Skeletal muscle satellite cell (primary cell): ENCODE measurements at regions not wholly inside any gene's neighbourhood (a gene's known extent, or its start where the extent isn't known, plus 50 kb on each side); places are given as distances from the start of the nearest gene placed in this dataset.

ENCODE experiments used
- H3K27me3 ChIP-seq: 2 replicates; pipeline ENCODE4 v1.7.0; 2013; ENCODE audit warnings: low read length; ENCODE audit not compliant: control insufficient read depth, insufficient read depth
- H3K36me3 ChIP-seq: 2 replicates; pipeline ENCODE4 v1.7.0; 2013; ENCODE audit warnings: mild to moderate bottlenecking, control low read depth, low read length; ENCODE audit not compliant: insufficient read depth
- H3K4me1 ChIP-seq: 2 replicates; pipeline ENCODE4 v1.7.0; 2013; ENCODE audit warnings: low read length; ENCODE audit not compliant: control insufficient read depth, insufficient read depth
- H3K4me2 ChIP-seq: 2 replicates; pipeline ENCODE4 v1.7.0; 2013; ENCODE audit warnings: mild to moderate bottlenecking, low read length
- H3K4me3 ChIP-seq: 2 replicates; pipeline ENCODE4 v1.7.0; 2013; ENCODE audit warnings: low read length
- H3K9ac ChIP-seq: 2 replicates; pipeline ENCODE4 v1.7.0; 2013; ENCODE audit warnings: mild to moderate bottlenecking, low read depth, low read length, moderate library complexity
- H3K9me3 ChIP-seq: replicated peaks from 2 replicates; pipeline ENCODE4 v1.7.0; 2013; ENCODE audit warnings: mild to moderate bottlenecking, control low read depth, low read length

- Histone ChIP-seq H3K4me1 (no peaks in the 10 kb centered on the region), H3K36me3 (no peaks in the 10 kb centered on the region), H3K4me3 (no peak overlapping the region), H3K4me2 (no peak overlapping the region), H3K27me3 (no peaks in the 10 kb centered on the region), H3K9ac (no peak overlapping the region), H3K9me3 (no peaks in the 10 kb centered on the region)
Measured at GRCh38 chr3:99520513-99520912, 117.9 kb upstream of the COL8A1 start.

DNA sequence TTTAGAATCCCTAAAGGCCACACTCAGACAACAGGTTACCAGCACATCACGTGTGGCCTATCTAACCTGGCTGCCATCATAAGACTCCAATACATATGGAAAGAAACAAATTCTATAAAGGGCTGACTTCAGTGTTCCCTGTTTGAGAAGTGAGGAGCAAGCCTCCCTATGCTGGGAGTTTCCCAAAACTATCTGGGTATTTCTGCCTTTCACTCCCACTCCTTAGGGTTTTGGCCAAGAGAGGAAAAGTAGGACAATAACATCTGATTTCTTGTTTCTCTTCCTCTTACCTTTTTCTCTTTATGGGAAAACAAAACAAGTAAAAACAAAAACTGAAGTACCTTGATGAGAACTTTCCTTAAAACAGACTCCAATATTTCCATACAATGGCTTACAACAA is 121.5 kb upstream of the COL8A1 start:
- Histone ChIP-seq H3K9me3 (no peaks in the 10 kb centered on the region), H3K9ac (no peak overlapping the region), H3K4me3 (no peak overlapping the region), H3K36me3 (no peaks in the 10 kb centered on the region), H3K4me2 (no peak overlapping the region), H3K4me1 (no peaks in the 10 kb centered on the region), H3K27me3 (no peaks in the 10 kb centered on the region)

DNA sequence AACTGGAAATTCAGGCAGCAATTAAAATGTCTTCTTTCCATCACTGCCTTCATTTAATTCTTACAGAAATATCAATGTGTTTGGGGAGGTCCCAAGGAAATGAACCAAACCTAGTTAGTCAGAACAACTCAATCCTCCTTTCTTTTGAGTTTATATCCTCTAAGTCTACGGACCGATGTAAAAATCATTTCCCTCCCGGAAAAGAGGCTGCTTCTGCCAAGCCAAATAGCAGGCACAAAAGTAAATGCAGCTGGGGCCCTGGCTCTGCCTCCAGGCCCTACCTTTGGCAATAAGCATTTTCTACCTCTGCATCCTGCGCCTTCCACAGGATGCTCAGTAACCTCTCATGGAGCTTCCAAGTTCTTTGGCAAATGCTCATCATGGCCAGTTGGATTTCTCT is 122.5 kb upstream of the COL8A1 start:
- H3K4me3 ChIP-seq = no peak overlapping the region
- H3K9me3 ChIP-seq = no peaks in the 10 kb centered on the region
- H3K9ac ChIP-seq = no peak overlapping the region
- no peaks in the 10 kb centered on the region for H3K4me1 ChIP-seq
- H3K36me3 ChIP-seq = no peaks in the 10 kb centered on the region
- H3K4me2 ChIP-seq = no peak overlapping the region
- no peaks in the 10 kb centered on the region for H3K27me3 ChIP-seq

- Histone ChIP-seq H3K4me3 (no peak overlapping the region), H3K4me1 (peaks cover 36% of the 10 kb centered on the region), H3K9ac (peak overlapping the region; percentile 7), H3K9me3 (no peaks in the 10 kb centered on the region), H3K4me2 (no peak overlapping the region), H3K36me3 (no peaks in the 10 kb centered on the region), H3K27me3 (no peaks in the 10 kb centered on the region)
Measured at GRCh38 chr3:99509224-99509623, 129.2 kb upstream of the COL8A1 start.

DNA sequence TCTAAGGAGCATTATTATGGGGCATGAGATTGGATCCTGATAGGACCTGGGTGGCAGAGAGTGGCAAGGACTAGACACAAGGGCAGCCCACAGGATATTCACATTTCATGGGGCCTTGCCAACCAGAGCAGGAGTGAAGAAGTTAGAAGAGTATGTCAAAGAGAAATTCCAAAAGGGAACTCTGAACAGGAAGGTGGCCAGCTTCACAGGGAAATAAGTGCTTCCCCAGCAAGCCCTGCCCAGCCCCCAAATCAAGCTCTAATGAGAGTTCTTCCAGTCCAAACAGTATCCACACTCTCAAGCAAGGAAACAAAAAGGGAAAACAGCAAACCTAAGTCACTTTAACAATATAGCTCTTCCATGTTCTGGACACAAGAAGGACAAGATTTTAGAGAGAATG is 130.2 kb upstream of the COL8A1 start:
- Histone ChIP-seq H3K9me3 (no peaks in the 10 kb centered on the region), H3K4me1 (peaks cover 46% of the 10 kb centered on the region), H3K36me3 (no peaks in the 10 kb centered on the region), H3K27me3 (no peaks in the 10 kb centered on the region), H3K4me3 (no peak overlapping the region), H3K4me2 (no peak overlapping the region), H3K9ac (no peak overlapping the region)

DNA sequence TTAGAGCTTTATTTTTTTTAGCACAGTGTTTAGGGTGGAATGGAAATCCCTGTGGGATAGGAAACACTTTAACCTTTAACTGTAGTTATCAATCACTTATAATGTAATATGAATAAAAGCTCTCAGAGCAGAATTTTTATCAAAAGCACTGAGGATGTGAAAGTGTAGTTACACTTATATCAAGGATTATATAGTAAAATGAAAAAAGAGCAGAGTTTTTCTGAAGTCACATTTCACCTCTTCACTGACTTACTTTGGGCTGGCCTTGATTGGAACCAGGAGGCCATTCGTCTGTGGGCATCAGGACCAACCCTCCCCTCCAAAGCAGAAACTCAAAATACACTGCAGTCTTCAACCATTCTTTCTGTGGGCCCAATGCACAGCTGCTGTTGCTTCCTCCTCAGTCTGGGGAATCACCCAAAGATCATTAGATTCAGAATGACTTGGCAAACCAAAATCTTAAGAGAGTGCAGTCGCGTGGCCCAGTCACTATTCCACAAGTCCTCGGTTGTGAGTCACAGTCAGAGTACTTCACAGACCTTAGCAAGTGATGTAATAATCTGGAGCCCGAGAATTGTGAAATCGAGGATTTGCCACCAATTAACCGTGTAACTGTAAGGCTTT is 132.6 kb upstream of the COL8A1 start:
- Histone ChIP-seq H3K9me3 (no peaks in the 10 kb centered on the region), H3K4me2 (peak overlapping the region; percentile 13), H3K9ac (peak overlapping the region; percentile 62), H3K4me1 (peaks cover 54% of the 10 kb centered on the region), H3K27me3 (no peaks in the 10 kb centered on the region), H3K4me3 (no peak overlapping the region), H3K36me3 (no peaks in the 10 kb centered on the region)

DNA sequence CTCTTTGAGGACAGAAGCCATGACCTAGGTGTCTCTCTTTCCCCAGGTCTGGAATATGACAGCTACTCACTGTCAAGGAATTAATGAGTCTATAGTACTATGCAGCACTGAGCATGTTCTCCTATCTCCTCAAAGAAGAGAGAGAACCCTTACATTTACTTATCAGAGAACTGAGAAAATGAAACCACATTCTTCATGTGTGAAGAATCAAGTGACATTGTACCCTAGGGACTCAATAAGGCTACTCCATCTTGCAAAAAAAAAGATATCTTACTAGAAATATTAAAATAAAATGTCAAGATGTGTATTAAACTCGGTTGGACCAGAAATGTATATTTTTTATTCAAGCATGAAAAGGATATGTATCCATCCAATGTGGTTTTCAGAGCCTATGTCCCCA is 133.2 kb upstream of the COL8A1 start:
- Histone ChIP-seq H3K9me3 (no peaks in the 10 kb centered on the region), H3K9ac (peak overlapping the region; percentile 62), H3K4me1 (peaks cover 57% of the 10 kb centered on the region), H3K4me2 (no peak overlapping the region), H3K36me3 (no peaks in the 10 kb centered on the region), H3K4me3 (no peak overlapping the region), H3K27me3 (no peaks in the 10 kb centered on the region)

DNA sequence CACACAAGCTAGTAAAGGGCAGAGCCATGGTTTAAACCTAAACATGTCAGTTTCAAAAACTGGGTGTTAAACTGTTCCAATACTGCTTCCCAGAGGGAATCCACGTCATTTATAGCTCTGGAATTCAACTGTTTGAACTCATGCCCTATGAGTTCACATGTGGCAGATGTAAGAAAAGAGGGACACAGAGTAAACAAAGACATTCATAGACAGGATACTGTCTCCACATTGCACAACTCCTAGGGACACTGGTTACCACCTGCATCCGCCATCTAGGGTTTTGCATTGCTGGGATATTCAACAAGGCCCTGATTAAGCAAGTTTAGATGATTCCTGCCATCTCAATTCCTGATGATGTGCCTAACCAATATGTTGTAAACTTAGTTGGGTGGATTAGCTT is 134.1 kb upstream of the COL8A1 start:
- no peak overlapping the region for H3K4me2 ChIP-seq
- no peaks in the 10 kb centered on the region for H3K27me3 ChIP-seq
- H3K4me3 ChIP-seq = no peak overlapping the region
- H3K4me1 ChIP-seq = peaks cover 60% of the 10 kb centered on the region
- H3K9ac ChIP-seq = no peak overlapping the region
- H3K36me3 ChIP-seq = no peaks in the 10 kb centered on the region
- no peaks in the 10 kb centered on the region for H3K9me3 ChIP-seq

- Histone ChIP-seq H3K4me1 (peaks cover 59% of the 10 kb centered on the region), H3K27me3 (no peaks in the 10 kb centered on the region), H3K9me3 (no peaks in the 10 kb centered on the region), H3K4me3 (no peak overlapping the region), H3K4me2 (no peak overlapping the region), H3K36me3 (no peaks in the 10 kb centered on the region), H3K9ac (peak overlapping the region; percentile 31)
Measured at GRCh38 chr3:99503350-99503749, 135.0 kb upstream of the COL8A1 start.

DNA sequence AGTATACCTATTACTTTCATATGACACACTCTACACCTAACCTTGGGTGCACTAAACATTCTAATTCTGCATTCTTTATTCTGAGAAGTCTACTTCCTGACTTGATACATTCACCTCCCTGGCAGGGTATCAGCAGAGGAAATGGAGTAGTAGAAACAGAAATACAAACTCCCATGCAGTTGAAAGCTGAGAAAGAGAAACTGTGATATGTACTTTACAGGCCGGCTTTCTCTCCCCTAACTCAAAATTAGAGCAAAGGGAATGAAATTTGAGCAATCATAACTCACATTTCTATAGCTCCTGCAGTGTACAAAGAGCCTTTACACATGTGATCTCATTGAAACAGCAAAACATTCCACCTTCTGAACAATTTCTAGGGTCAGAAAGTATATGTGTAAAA is 135.5 kb upstream of the COL8A1 start:
- Histone ChIP-seq H3K4me2 (no peak overlapping the region), H3K4me1 (peaks cover 57% of the 10 kb centered on the region), H3K9ac (peak overlapping the region; percentile 31)

DNA sequence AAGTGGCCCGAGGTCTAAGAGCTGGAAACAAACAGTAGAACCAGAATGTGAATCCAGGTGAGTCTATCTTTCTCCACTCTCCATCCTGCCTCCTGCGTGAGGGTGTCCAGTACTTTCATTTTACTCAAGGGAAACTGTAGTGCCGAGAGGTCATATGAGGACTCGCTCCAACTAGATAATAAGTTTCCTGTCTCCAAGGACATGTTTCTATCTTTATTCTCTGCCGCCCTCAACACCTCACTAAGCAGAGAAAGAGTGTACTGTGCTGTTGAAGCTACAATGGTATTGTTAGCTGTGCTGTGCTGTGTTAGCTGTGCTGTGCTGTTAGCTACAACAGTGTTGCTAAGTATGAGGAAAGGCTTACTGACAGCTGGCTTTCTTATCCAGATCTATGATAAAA is 137.9 kb upstream of the COL8A1 start:
- Histone ChIP-seq H3K4me2 (no peak overlapping the region), H3K4me1 (peaks cover 53% of the 10 kb centered on the region), H3K9ac (no peak overlapping the region), H3K9me3 (no peaks in the 10 kb centered on the region), H3K4me3 (no peak overlapping the region), H3K36me3 (no peaks in the 10 kb centered on the region), H3K27me3 (no peaks in the 10 kb centered on the region)

More for the DNA sequence above, 135.5 kb upstream of the COL8A1 start:
- H3K36me3 ChIP-seq = no peaks in the 10 kb centered on the region
- no peak overlapping the region for H3K4me3 ChIP-seq
- no peaks in the 10 kb centered on the region for H3K9me3 ChIP-seq
- no peaks in the 10 kb centered on the region for H3K27me3 ChIP-seq
